HG02884 (cell line): ENCODE measurements at regions not wholly inside any gene's neighbourhood (a gene's known extent, or its start where the extent isn't known, plus 50 kb on each side); places are given as distances from the start of the nearest gene placed in this dataset.
"Not testable (repeated sequence)": the region's sequence is repeated elsewhere in the genome, so short reads cannot be mapped to it uniquely, and the experiment has no call there.

ENCODE experiments used
- ATAC-seq: cut with Tn5 transposase; IDR thresholded peaks from one replicate; pipeline ENCODE4 v1.9.1; 2021; ENCODE audit warnings: mild to moderate bottlenecking, moderate library complexity; ENCODE audit not compliant: unreplicated experiment

DNA sequence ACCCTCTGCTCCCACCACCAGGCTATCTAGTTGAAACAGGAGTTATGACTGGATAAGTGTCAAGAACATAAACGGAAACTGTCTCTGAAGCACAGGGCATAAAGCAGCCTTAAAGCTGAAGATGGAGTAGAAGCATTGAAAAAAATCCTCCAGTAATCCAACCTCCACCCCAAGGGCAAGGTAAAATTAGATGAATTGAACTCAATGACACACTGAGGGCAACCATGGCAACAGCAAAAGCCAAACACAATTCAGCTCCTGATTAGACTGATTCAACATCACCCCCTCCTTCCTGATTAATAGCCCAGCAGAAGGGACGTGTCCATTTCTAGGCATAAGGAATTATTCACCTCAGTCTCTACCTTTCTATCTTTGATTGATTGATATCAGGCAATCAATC lies 183.2 kb upstream of the MAP3K1 start:
- ATAC-seq, result no peak

DNA sequence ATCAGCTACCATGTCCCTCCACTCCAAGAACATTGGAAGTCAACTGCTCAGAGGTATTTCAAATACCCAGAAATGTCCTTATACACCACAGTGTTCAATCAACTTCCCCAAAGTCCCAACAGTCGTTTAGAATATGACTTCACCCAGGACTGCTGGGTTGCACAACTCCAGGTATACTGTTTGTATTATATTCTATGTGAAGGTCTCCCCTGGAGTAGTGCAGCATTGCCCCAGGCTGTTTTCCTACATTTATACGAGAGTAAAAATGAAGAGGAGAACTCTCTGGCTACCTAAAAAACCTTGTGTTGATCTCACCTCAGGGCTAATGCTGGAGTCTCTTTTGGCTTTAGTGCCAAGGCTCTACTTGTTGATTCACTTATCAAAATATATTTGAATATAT lies 183.6 kb upstream of the MAP3K1 start:
- no peak for ATAC-seq

DNA sequence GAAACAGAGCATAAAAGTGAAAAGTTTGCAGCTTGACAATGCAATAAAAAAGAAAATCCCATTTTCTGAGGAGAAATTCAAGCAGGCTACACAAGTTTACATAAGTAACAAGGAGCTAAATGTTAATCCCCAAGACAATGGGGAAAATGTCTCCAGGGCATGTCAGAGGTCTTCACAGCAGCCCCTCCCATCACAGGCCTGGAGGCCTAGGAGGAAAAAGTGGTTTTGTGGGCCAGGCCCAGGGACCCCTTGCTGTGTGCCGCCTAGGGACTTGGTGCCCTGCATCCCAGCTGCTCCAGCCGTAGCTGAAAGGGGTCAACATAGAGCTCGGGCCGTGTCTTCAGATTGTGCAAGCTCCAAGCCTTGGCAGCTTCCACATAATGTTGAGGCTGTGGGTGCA lies 186.7 kb upstream of the MAP3K1 start:
- ATAC-seq, result not testable (repeated sequence)

DNA sequence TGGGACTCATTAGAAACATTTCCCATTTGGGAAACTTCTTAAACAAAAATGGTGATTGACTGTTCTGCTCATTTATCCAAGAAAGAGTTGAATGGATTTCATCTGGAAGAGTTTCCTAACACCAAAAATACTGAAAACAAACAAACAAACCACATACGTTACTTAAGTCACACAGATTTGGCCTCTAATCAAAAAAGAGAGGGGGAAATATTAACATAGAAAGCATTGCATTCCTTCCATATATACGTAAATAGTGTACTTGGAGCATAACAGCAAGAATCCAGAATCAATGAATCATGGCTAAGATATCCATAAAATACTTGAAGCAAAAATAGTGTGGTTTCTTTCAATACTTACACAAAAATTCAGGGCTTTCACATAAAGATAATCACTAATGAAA lies 189.8 kb upstream of the MAP3K1 start:
- ATAC-seq, result no peak

DNA sequence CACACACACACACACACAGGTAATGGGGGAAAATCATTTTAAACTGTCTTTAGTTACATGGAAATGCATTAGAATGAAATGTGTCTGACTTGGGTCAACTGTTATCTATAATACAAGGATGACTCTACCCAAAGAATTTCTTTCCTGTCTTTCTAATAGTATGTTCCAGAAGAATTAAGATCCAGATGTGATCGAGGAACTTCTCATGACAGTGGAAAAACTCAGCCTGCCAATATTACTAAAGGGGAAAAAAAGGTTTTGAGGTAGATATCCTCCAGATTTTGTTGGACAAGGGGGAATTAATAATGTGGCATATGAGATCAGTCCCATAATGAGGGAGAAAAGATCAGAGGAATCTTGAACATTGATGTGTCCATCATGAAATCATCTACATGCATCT lies 190.6 kb upstream of the MAP3K1 start:
- no peak for ATAC-seq

DNA sequence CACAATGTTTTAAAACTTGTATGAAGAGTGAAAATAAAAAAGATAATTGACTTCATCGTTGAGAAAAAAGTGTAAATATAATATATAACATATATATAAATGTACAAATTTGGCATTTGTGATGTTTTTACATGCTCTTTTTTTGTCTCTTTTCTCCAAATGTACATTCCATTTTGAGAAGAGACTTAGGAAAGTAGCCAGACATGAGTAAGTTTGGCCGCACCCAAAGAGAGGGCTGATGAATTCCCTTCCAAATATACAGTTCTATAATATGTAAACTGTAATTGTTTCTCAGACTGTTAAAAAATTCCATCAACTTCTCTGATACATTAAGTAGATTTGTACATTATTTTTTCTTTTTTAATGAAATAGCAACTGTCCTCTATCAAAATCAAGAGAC lies 193.2 kb upstream of the MAP3K1 start:
- no peak for ATAC-seq

DNA sequence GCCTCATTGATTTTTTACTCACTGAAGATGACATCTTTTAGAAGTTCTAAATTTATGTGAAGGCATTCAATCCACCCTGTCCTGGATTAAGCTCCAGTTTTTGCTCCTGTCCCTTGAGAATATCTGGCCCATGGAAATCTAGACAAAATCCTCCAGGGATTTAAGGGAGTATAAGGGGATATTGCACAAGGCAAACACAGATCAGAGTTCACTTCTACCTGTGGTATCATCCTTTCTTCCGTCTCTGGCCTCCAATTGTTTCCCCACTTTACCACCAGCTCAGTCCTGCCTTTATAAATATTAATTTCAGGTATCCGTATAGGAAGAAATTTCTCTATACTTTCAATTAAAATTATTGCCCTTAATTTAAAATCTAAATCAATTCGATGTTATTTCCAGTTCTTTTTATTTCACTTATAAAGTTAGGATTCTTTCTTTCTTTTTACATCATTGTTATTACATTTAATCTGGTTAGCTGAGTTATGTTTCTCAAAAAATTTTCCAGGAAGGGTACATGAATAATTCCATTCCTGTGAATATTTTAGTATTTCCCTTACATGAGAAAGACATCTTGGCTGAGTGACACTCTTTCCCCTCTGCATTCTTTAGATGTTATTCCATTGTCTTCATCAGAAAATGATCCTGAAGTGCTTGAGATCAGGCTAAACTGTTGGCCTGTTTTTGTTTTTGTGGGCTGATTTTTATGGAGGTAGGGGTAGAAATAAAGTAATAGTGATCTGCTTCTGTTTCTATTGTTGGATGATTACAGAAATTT lies 194.3 kb upstream of the MAP3K1 start:
- no peak for ATAC-seq

DNA sequence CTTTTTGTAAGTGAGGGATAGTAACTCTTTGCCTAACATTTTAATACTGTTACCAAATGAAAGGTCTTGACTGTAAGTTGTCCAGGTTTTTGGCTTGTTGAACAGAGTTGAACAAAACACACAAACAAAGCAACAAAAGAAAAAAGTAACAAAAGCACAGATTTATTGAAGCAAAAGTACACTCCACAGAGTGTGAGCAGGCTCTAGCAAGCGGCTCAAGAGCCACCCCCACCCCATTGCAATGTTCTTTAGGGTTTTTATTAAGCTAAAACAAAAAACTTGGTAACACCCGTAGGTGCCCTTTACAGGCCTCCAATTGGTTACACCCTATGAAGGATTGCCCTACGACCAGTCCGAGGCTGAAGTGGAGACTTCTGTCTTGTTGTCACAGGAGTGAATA lies 197.4 kb upstream of the MAP3K1 start:
- no peak for ATAC-seq

DNA sequence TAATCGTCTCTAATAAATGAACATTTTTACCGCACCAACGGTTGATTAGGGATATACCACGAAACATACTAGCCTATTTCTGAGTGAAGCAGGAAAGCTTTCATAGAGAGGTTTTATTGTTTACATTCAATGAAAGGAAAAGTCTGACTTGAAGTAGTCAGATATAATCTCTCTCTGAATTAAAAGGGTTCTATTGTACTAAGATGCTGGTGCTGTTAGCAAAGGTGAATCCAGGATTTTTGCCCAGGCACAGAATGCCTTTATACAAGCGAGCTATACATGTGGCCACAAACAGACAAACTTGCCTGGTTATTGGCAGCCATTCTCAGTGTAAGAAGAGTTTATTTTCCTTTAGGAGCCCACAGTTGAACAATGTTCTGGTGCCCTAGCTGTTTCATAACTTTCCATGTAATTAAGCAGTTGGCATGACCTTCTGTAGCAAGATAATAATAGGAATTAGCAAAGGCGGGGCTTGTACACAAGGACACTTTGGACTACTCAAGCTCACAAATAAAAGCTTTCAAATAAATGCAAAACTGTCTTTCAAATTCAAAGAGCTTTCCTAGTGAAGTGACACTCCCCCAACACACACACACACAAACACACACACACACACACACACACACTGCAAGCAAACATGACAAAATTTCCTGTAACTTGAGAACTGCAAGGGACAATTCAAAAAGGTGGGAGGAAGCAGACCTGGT lies 198.7 kb upstream of the MAP3K1 start:
- ATAC-seq, result no peak

DNA sequence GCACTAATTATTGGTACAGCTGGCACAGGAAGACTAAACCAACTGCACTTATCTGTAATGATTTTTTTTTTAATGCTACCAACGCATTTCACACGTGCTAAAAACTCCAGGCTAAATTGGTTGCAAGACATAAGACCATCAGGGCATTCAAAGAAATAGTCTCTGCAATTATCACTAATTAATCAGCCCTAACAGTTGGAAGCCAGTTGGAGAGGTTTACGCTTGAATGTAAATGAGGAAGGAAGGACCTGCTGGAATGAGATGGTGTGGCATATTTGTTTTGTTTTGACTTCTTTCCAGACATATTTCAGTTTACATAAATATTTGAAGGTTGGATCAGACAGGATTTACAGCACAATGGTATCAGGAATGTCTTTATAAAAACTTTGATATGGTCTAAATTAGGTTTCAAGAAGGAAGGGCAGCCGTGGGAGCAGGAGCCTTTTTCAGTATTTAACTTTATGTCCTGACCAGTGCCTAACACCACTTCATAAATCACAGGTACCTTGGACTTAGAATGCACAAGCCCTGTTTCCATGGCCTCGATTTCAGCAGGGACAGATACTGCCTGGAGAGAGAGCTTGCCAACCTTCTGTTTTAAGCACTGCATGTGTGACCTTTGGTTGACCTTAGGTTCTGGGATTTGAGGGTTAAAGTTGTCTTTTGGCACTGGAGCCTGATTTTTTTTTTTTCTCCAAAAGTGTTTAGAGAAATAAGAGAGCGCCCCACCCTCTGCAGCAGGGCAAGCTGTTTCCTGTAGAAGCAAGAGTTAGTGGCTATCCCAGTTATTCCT lies 199.8 kb upstream of the MAP3K1 start:
- no peak for ATAC-seq

DNA sequence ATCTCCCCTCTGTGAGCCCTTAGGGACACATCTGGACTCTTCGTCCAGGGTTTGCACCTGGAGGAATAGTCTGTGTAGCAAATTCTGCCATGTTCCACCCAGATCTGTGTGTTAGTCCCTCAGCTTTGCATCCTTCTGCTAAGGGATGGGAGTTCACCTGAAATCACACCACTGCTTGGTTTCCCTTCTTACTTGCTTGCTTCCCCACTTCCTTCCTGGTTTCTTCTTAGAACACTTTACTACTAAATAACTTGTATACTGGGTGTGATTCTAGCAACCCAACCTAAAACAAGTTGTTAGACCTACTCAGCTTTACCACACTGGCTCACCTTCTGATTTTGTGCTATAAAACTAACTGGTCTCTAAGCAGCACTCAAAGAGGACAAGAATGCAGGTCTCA lies 202.6 kb upstream of the MAP3K1 start:
- ATAC-seq, result no peak

DNA sequence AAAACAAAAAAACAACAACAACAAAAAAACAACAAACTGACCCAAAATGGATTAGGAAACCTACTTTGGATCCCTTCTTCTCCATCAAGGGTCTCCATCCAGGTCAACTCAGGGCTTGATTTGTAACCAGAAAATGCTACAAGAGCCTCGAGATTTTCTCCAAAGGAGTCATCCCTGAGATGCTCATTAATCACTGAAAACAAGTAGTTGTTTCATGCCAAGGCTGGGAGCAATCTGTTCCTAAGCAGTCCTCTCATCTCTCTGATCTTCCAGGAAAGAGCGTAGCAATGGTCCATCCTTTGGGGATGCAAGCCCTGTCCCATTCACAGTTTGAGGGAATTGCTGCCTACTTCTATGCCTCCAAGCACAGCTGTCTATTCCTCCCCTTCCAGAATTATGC lies 203.0 kb upstream of the MAP3K1 start:
- ATAC-seq, result no peak

DNA sequence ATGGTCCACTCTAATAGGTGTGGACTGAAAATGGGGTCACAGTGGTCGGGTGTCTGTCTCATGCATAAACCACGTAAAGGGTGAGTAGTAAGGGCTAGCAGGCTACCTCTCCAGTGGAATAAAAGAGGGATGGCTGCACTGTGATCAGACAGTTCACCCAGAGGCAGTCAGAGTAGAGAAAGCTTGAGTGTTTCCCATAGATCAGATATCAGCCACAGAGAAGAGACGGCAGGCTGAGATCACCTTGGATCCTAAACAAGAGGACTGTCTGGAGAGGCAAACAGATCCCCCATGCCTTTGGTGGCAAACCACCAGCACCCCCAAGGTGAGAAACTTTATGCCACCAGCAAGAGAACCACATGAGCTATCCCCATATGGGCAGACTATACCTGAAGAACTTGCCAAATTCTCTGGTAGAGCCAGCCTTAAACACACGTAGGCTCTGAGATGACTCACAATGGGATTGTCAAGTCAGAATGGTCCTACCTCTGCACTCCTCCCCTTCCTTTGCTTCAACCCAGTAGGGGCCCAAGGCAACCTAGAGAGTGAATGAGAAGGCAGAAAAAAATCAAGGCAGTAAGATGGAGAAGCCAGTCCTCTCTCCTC lies 205.2 kb upstream of the MAP3K1 start:
- ATAC-seq, result no peak

DNA sequence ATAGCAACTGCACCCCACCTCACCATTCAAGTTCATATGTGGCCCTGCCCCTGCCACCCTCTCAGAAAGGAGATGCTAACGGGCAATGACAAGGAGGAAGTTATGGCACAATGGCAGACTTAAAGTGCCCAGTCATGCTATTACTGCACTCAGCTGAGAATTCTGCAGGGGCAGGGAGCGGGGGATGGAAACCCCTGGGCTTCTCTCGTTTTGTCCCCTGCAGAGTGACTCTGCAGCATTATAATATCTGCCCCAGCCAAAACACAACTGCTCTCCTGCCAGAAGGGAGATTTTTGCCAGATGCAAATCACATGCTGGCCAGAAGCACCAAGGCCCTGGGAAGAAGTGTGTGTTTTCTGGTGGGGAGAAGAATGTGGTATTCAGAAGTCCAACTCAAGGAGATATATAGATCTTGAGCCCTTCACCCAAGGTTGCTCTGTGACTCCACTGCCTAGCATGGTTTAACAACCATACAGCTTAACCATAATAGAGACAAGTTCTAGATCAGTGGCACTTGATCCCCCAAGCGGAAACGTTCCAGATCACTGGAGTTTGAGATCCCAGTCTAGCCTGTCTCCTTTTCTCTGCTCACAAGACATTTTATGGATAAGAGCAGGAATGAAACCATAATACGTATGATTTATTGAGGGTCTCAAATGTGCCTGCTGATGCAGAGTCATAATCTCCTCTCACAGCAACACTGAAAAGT lies 207.0 kb upstream of the MAP3K1 start:
- no peak for ATAC-seq

DNA sequence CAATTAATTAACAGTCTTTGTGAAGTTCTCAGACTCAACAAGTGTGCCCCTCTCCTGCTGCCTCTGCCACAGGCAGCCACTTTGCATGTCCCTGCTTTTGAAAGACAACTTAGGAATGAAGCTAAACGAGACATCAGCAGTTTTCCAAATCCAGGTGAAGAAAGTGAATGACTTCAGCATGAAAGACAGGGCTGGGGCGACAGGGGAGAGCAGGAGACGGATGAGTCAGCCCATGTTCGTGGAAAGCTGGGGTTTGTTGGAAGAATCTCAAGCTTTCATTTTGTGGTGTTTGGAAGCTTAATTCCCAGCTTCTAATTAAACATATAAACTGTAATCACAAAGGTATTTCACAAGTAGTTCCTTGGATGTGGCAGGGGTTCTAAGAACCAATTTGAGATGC lies 207.8 kb upstream of the MAP3K1 start:
- ATAC-seq, result no peak

DNA sequence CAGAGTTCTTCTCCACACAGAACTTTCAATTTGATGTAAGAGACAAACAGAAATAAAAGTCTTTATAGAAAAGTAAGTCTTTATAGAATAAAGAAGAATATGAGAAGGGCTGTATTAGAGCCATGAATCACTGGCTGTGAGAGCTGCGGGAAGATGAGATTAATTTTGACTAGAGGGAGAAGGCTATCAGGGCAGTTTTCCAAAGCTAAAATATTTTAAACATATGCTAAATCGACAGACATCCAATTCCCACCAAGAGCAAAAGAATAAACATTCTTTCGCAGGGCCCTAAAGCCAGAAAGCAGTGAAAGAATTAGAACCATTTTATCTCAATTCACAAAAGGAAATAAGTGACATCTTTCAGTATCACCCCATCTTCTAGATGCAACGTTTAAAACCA lies 208.3 kb upstream of the MAP3K1 start:
- no peak for ATAC-seq

DNA sequence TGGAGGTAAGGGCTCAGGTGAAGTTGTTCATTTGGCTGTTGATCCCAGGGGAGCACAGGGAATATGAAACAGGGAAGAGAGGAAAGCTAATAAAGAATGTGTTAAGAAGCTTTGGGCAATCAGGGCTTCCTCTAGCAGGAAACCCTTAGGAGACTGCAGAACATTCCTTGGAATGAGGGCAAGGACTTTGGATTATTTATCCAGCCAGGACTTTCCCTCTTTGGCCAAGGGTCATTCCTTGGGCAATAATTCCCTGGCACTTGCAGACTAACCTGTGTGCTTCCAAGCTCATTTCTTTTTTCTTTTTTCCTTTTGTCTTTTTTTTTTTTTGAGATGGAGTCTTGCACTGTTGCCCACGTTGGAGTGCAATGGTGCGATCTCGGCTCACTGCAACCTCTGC lies 209.2 kb upstream of the MAP3K1 start:
- no peak for ATAC-seq

DNA sequence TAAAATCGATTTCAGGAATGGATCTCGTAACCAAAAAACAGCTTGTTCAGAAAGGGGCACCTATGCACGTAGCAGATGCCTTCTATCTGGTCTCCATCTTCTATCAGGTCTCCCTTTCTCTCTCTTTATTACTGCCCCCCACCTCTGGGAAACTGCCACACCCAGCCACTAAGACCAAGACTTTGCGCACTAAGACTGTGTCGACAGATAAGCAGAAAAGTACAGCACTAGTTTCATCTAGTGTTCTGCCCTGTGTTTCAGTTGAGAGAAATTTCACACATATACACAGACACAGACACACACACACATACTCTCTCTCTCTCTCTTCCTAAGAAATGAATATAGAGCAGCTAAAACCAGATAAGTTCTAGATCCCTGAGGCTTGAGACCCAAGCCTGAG lies 210.1 kb upstream of the MAP3K1 start:
- no peak for ATAC-seq

DNA sequence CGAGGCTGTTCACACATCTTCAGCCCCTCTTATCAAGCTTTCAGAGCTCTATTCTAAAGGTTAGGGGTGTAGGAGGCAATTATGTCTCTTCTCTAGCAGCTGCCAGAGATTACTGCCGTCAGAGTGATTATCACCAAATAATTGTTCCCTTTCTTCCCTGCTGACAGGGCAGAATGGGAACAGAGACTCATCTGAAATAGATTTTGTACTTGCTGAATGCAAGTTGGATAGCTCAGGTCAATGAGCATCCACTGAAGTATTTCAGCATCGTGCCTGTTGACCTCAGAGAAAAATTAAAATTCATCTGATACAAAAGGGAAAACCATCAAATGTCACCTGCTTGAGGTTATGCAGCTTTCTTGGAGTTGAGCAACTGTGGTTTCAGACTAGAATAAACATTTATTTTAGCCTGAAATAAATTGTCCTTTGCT lies 213.7 kb upstream of the MAP3K1 start:
- no peak for ATAC-seq

DNA sequence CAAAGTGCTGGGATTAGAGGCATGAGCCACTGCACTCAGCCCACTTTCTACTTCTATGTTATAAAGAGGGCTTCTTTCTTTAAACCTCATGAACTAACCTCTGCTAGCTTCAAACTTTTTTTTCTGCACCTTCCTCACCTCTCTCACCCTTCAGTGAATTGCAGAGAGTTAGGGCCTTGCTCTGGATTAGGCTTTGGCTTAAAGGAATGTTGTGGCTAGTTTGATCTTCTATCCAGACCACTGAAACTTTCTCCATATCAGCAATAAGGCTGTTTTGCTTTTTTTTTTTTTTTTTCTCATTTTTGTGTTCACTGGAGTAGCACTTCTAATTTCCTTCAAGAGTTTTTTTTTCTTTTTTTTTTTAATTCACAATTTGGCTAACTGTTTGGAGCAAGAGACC lies 216.4 kb upstream of the MAP3K1 start:
- no peak for ATAC-seq

DNA sequence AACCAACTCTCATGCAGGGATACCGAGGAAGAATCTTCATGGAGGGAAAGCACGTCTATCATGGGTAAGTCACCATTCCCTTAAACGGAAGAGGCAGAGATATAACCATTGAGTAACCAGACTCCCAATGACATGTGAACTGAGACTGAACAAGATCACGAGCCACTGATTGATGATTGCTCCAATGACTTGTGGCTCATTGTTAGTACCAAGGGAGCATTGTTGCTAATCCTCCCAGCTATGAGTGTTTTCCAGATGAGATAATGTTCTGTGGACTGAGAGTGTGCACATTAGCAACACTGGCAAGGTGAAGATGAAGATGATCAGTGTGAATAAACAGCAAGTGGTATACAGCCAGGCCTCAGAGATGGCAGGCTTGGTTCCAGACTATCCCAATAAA lies 219.2 kb upstream of the MAP3K1 start:
- ATAC-seq, result no peak
